ENCODE measurements at regions not wholly inside any gene's neighbourhood (a gene's known extent, or its start where the extent isn't known, plus 50 kb on each side); places are given as distances from the start of the nearest gene placed in this dataset.
A peak's percentile ranks its signal among the peaks of the same experiment; 100 is the strongest.

GRCh38 chr22:48631288-48631863, 1196.3 kb downstream of the BRD1 start:
- H3K4me3 Mint-ChIP-seq, result no peak overlapping the region
- TF ChIP-seq, protein P1, sequence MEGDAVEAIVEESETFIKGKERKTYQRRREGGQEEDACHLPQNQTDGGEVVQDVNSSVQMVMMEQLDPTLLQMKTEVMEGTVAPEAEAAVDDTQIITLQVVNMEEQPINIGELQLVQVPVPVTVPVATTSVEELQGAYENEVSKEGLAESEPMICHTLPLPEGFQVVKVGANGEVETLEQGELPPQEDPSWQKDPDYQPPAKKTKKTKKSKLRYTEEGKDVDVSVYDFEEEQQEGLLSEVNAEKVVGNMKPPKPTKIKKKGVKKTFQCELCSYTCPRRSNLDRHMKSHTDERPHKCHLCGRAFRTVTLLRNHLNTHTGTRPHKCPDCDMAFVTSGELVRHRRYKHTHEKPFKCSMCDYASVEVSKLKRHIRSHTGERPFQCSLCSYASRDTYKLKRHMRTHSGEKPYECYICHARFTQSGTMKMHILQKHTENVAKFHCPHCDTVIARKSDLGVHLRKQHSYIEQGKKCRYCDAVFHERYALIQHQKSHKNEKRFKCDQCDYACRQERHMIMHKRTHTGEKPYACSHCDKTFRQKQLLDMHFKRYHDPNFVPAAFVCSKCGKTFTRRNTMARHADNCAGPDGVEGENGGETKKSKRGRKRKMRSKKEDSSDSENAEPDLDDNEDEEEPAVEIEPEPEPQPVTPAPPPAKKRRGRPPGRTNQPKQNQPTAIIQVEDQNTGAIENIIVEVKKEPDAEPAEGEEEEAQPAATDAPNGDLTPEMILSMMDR (conservative IDR thresholded peaks at IDR 0.05), result no peak
- H3K9me3 Mint-ChIP-seq, result no peaks in the 10 kb centered on the region
- no peak for DNase-seq (ENCODE audit: low read depth, low spot score)
- no peaks in the 10 kb centered on the region for H3K36me3 Mint-ChIP-seq (ENCODE audit: low read depth)
- H3K27me3 Mint-ChIP-seq (ENCODE audit: low read depth), result no peaks in the 10 kb centered on the region
- H3K4me1 Mint-ChIP-seq, result peaks cover 20% of the 10 kb centered on the region
- peak overlapping the region; percentile 27 for H3K27ac Mint-ChIP-seq (ENCODE audit: unreplicated experiment)

DNA sequence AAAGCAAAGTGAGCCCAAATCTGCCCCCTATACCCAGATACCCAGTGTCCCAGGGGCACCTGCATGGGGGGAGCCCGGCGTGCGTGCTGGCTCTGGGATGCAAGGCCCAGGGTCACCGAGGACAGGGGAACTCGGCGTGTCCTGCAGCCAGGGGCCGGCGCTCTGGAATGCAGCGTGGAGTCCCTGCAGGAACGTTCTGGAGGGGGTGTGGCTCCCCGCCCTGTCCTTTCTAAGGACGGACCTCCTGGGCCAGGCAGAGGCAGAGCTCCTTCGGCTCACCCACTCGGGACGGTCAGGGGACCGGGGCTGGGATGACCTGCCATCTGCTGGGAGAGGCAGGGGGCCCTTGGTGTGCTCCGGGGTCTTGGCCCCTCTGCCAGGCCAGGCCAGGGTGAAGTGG, 1196.8 kb downstream of the BRD1 start:
- Mint-ChIP-seq H3K27me3 (ENCODE audit: low read depth) (no peaks in the 10 kb centered on the region), H3K36me3 (ENCODE audit: low read depth) (no peaks in the 10 kb centered on the region), H3K9me3 (no peaks in the 10 kb centered on the region), H3K4me1 (peaks cover 22% of the 10 kb centered on the region), H3K27ac (ENCODE audit: unreplicated experiment) (no peak overlapping the region), H3K4me3 (no peak overlapping the region)
- TF ChIP-seq, protein P1 (conservative IDR thresholded peaks at IDR 0.05), result no peak
- DNase-seq (ENCODE audit: low read depth, low spot score), result no peak

GRCh38 chr22:48630433-48630754, 1197.3 kb downstream of the BRD1 start:
- no peak for DNase-seq (ENCODE audit: low read depth, low spot score)
- Mint-ChIP-seq H3K4me3 (no peak overlapping the region), H3K27ac (ENCODE audit: unreplicated experiment) (no peak overlapping the region), H3K36me3 (ENCODE audit: low read depth) (no peaks in the 10 kb centered on the region), H3K4me1 (peaks cover 22% of the 10 kb centered on the region), H3K27me3 (ENCODE audit: low read depth) (no peaks in the 10 kb centered on the region), H3K9me3 (no peaks in the 10 kb centered on the region)
- TF ChIP-seq, protein P1 (conservative IDR thresholded peaks at IDR 0.05), result no peak

DNA sequence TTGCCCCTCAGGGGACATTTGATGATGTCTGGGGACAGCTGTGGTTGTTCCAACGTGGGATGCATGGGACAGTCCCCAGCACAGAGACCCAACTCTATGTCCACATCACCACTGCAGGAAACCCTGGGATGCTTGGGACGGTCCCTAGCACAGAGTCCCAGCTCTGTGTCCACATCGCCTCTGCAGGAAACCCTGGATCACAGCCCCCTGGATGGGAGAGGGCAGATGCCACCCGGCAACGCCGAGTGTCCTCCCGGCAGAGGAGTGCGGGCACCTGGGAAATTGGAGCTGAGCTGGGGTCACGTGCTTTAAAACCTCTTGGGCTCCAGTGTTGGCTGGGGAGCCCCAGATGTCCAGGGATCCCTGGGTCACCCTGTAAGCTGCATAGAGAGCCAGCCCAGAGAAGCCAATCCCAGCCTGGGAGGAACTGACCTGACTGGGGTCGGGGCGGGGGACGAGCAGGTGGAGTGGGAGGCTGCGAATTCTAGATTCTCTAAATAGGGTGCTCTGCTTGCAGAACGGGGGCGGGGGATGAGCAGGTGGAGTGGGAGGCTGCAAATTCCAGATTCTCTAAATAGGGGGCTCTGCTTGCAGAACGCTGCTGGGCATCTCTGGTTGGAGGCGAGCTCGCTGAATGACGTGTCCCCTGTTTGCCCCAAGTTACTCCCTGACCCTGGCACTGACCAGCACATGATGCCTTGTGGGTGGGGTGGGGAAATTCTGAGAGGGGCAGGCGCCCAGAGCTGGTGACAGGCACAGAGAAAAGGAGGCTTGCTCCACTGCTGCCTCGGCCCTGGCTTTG, 1197.8 kb downstream of the BRD1 start:
- Mint-ChIP-seq H3K27ac (ENCODE audit: unreplicated experiment) (no peak overlapping the region), H3K27me3 (ENCODE audit: low read depth) (no peaks in the 10 kb centered on the region), H3K4me1 (peaks cover 27% of the 10 kb centered on the region), H3K36me3 (ENCODE audit: low read depth) (no peaks in the 10 kb centered on the region), H3K4me3 (no peak overlapping the region), H3K9me3 (no peaks in the 10 kb centered on the region)
- TF ChIP-seq, protein P1 (conservative IDR thresholded peaks at IDR 0.05), result no peak
- no peak for DNase-seq (ENCODE audit: low read depth, low spot score)

DNA sequence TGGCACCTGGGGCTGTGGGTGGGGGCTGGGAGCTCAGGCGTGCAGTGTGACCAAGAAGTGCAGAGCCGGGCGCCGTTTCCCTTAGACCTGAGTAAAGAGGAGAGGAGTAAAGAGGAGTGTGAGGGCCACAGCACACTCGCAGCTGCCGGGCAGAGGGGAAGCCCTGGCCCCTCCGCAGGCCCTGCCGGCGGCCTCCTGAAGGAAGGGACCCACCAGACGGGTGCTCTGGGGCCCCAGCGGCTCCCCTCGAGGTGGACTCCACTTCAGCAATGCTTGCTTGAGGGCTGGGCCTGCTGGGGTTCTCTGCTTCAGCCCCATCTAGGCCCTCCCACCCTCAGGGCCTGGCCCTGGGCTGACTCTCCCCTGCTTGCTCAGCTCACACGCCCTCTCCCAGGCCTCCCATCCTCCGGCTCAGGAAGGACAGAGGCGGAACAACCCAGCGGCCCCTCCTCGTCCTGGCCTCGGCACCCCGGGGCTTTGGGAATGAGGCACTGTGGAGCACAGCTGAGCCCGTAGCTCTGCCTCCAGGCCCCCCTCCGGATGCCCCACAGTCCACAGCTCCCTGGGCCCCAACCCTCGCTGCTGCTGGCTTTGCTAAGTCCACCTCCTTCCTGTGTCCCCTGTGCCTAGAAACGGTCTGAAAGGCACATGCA, 1198.7 kb downstream of the BRD1 start:
- H3K9me3 Mint-ChIP-seq, result no peaks in the 10 kb centered on the region
- peaks cover 28% of the 10 kb centered on the region for H3K4me1 Mint-ChIP-seq
- peak overlapping the region; percentile 6 for H3K27ac Mint-ChIP-seq (ENCODE audit: unreplicated experiment)
- no peaks in the 10 kb centered on the region for H3K27me3 Mint-ChIP-seq (ENCODE audit: low read depth)
- H3K4me3 Mint-ChIP-seq, result no peak overlapping the region
- TF ChIP-seq, protein P1 (conservative IDR thresholded peaks at IDR 0.05), result no peak
- H3K36me3 Mint-ChIP-seq (ENCODE audit: low read depth), result no peaks in the 10 kb centered on the region
- DNase-seq (ENCODE audit: low read depth, low spot score), result no peak

All from neural crest cell (in vitro differentiated cells).